NCI-H2227 treated with DMSO at 0.1 percent for 48 hours (cell line): ENCODE measurements at regions not wholly inside any gene's neighbourhood (a gene's known extent, or its start where the extent isn't known, plus 50 kb on each side); places are given as distances from the start of the nearest gene placed in this dataset.
"Not testable (repeated sequence)": the region's sequence is repeated elsewhere in the genome, so short reads cannot be mapped to it uniquely, and the experiment has no call there.

Experiments
- DNase-seq: peaks from one replicate; lab custom pipeline; 2025; lab: John Stamatoyannopoulos, UW

GRCh38 chr3:177476921-177477435 is 279.7 kb upstream of the TBL1XR1 start:
- DNase-seq, result no peak

- DNase-seq, result no peak
Measured at GRCh38 chr3:177478170-177478867, 281.0 kb upstream of the TBL1XR1 start.

DNA sequence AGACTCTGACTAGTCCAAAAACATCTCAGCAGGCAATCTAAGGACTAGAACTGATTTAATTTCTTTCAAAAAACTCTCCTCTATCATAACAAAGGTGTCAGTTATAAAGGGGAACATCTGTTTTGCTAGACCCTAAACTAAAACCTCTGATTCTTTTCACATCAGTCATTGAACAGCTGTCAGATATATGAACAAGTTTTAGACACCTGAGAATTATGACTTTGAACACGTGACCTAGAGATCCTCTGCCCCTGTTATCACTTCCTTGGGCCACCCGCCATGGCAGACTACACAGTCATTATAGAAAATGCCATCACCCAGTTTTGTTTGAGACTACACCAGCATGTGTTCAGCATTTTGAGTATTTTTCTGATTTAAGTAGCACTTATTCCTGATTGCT is 282.3 kb upstream of the TBL1XR1 start:
- peak; percentile 42 for DNase-seq

DNA sequence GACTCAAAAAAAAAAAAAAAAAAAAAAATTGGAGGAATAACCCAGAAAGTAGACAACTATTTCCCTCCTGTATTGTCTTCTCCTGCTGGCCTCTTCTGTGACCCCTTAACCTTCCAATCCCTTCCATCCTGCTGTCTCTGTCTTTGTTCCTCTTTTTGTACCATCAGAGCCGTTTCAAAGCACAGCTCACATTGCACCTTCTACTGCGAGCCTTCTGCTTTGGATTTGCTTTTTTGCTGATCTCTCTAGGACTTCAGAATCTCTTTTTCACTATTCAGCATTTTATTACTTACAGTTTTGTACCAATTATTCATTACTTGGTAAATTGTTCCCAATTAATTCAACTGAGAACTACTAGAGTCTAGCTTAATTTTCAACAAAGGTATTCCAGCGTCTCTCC is 284.0 kb upstream of the TBL1XR1 start:
- DNase-seq, result no peak

DNA sequence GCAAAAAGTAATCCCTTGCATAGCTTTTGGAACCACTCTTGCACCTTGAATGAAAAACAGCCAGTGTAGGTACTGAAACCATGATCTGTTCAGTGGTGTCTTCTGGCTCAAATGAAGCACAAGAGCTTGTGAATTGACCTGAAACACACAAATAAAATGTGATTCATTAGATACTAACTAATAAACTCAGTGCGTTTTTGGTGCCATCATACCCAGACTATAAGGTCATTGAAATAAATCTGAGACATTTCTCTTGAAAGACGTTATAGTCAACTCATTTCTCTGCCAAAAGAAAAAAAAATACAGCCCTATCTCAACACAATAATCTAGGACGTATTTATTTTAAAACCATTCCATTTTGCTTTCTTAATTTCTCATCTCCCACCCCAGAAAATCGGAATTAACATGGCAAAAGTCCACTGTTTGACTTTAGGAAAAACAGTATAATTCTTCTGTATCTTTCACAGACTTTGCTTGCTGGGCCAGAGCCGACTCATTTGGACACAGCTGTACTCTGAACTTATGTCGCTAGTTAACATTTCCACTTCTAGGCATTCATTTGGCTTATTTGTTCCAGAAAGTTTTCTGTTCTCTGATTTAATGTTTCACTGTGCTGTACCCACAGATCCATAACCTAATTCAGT is 284.9 kb upstream of the TBL1XR1 start:
- DNase-seq, result no peak

GRCh38 chr3:177483182-177483967 is 286.1 kb upstream of the TBL1XR1 start:
- no peak for DNase-seq

DNA sequence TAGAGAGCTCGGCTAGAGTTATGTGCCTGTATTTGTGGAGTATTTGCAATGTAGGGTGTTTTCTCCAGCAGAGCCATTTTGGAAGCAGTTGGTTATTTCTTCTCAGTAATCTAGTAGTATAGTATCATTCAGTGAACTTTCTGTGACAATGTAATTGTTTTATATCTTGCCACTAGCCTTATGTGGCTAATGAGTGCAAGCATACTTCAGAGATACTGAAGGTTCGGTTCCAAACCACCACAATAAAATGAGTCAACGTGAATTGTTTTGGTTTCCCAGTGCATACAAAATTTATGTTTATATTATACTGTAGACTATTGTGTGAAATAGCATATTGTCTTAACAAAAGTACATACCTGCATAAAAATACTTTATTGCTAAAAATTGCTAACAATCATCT is 286.9 kb upstream of the TBL1XR1 start:
- no peak for DNase-seq

DNA sequence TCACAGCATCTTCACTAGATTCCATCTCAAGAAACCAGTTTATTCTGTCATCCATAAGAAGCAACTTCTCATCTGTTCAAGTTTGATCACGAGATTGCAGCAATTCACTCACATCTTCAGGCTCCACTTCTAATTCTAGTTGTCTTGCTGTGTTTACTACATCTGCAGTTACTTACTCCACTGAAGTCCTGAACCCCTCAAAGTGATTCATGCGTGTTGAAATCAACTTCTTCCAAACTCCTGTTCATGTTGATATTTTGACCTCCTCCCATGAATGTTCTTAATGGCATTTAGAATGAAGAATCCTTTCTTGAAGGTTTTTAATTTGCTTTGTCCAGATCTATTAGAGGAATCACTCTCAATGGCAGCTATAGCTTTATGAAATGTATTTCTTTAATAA is 287.6 kb upstream of the TBL1XR1 start:
- DNase-seq, result no peak

- no peak for DNase-seq
Measured at GRCh38 chr3:177487635-177488186, 290.4 kb upstream of the TBL1XR1 start.

GRCh38 chr3:177488740-177489139 is 291.5 kb upstream of the TBL1XR1 start:
- DNase-seq, result no peak

DNA sequence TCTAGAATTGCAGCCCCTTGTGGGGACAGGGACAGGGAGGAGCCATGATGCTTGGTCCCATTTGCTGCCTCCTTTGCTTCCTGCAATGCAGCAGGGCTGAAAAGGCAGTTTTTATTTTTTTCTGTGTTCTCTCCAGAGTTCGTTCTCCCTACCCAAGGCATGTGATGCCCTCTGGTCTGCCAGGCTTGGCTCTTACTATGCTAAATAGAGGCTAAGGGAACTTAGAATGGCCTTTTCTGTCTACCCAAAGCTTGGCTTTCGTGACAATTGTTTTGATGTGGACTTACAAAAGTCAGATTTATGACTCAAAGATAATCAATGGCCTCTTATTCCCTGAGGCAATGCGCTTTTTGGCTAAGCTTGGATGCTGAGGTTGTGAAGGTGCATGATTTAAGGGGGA is 293.3 kb upstream of the TBL1XR1 start:
- no peak for DNase-seq

DNA sequence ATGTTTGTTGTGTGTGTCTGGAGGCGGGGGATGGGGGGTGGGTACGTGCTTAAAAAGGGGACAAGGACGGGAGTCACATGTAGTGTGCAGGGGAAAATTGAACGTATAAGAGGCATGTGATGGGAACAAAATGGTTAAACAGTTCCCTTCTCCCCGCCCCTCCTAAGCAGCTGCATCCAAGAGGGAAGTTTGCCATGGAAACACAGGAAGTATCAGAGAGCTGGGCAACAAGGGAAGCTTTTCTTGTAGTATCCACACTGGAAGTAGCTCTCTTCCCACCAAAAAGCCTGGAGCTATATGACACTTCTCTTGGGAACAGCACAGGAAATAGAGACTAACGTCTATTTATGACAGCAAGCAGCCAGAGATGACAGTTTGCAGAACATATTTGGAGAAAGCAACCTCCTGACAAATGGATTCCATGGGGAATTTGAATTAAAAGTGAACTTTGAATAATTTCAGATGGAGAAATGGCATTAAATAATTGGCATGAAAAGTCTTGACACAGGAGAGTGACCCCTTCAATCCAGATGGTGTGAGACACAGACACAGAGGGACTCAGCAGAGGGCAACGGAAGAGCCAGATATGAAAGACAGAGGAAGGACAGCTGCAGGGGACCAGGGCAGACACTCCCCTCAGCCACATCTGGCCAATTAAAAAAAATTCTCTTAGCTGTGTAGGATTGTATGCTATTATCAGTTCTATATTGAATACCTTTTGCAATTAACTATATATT is 294.2 kb upstream of the TBL1XR1 start:
- DNase-seq, result no peak

- no peak for DNase-seq
Measured at GRCh38 chr3:177493091-177493490, 295.8 kb upstream of the TBL1XR1 start.

- no peak for DNase-seq
Measured at GRCh38 chr3:177494216-177494615, 296.9 kb upstream of the TBL1XR1 start.

DNA sequence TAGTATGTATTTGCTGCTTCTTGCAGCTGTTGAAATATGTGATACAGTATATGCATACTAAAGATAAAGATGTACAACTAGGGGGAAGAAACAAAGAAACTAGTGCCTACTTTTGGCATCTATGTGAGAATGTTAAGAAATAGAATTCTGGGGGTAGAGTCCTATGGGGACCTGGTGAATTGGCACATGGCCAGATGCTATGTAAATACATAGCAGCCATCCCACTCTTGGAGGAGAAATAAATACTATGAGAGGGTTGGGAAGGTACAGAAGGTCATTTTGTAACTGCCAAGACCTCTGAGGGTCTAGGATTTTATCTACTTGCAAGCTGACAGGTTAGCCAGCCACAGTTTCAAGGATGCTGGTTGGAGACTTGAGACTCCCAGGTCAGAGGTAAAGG is 298.3 kb upstream of the TBL1XR1 start:
- no peak for DNase-seq

- no peak for DNase-seq
Measured at GRCh38 chr3:177498037-177498857, 301.0 kb upstream of the TBL1XR1 start.

GRCh38 chr3:177499039-177499438 is 301.8 kb upstream of the TBL1XR1 start:
- not testable (repeated sequence) for DNase-seq

GRCh38 chr3:177499779-177500423 is 302.6 kb upstream of the TBL1XR1 start:
- DNase-seq, result no peak

- no peak for DNase-seq
Measured at GRCh38 chr3:177510693-177511216, 313.5 kb upstream of the TBL1XR1 start.
